Prostate gland (tissue), 2 donors: ENCODE measurements at regions not wholly inside any gene's neighbourhood (a gene's known extent, or its start where the extent isn't known, plus 50 kb on each side); places are given as distances from the start of the nearest gene placed in this dataset.

Experiments
- DNase-seq: peaks from one replicate; pipeline ENCODE4 v3.0.0-alpha.2; 2019; ENCODE audit warnings: low spot score
- H3K27ac ChIP-seq, 2 donors: fragments of 200-600 bp; sonication (generic); 2 replicates each; pipeline ENCODE4 v1.5.1; 2017 to 2019
- H3K27me3 ChIP-seq: fragments of 200-600 bp; sonication (generic); replicated peaks from 2 replicates; pipeline ENCODE4 v1.5.1; 2019; ENCODE audit not compliant: insufficient read depth
- H3K36me3 ChIP-seq, 2 donors: fragments of 200-600 bp; sonication (generic); 1 replicate in 1 of 2; 2 replicates in 1 of 2; pipeline versions ENCODE4 v1.5.1 to v1.8.1; 2017 to 2019
- H3K4me1 ChIP-seq: fragments of 200-600 bp; sonication (generic); replicated peaks from 2 replicates; pipeline ENCODE4 v1.5.1; 2019
- H3K4me3 ChIP-seq, 2 donors: fragments of 200-600 bp; sonication (generic); 2 replicates each; pipeline ENCODE4 v1.5.1; 2017 to 2019
- H3K9me3 ChIP-seq: fragments of 200-600 bp; sonication (generic); 2 replicates; pipeline ENCODE4 v1.5.1; 2017
- CTCF ChIP-seq, 4 experiments: fragments of 200-600 bp in 2 of 4; fragments of 450-650 bp in 2 of 4; sonication (generic) in 2 of 4; IDR thresholded peaks; 1 replicate in 3 of 4; 2 replicates in 1 of 4; pipeline ENCODE4 v1.5.1; 2016 to 2019; ENCODE audit warnings: antibody characterized with exemption in 4 of 4, mild to moderate bottlenecking in 2 of 4, moderate library complexity in 2 of 4
- POLR2A ChIP-seq: fragments of 450-650 bp; IDR thresholded peaks from one replicate; pipeline ENCODE4 v1.6.1; 2016; ENCODE audit warnings: antibody characterized with exemption, mild to moderate bottlenecking
- POLR2AphosphoS5 ChIP-seq: sonication (generic); formaldehyde crosslinking; IDR thresholded peaks from one replicate; pipeline ENCODE4 v1.6.1; 2017; ENCODE audit warnings: antibody characterized with exemption
- WGBS: methylation state at CpG from one replicate; pipeline ENCODE4 v1.1.5; 2018; 5-methylcytosine and 5-hydroxymethylcytosine counted together
- intact Hi-C: fragments of 100-400 bp; cut with DNase I; formaldehyde crosslinking; loops from one replicate; pipeline ENCODE4 v1.14.2; 2022

DNA sequence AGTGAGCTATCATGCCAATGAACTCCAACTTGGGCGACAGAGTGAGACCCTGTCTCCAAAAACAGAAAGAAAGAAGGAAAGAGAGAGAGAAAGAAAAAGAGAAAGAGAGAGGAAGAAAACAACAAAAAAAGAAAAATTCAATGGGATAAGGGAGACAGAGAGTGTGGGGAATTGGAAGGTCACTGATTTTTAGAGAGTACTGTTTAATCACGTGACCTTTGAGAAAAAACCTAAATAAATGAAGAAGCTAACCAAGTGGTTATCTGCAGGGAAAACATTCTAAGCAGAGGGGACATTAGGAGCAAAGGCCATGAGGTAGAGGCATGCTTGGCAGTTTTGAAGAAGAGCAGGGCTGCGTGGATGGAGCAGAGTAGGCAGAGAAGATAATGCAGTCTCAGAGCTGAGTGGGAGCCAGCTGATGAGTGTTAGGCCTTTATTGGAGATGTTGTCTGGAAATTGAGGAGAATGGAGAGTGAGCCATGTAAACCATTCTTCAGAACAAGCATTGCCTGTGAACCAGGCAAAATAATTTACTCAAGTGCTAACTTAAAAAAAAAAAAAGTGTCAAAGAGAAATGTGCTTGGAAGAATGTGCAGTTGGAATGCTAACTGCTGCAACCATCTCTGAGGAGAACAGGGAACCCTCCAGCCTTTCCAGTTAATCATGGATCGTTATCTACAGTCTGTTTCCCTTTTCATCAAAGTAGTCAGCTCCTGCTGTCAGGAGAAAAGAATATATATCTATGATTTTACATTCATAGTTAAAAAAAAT is 377.3 kb upstream of the SEMA6D start:
- 82% methylated on average over 4 of the region's 4 CpGs for WGBS
- no peaks in the 10 kb centered on the region for H3K27me3 ChIP-seq
- no peak overlapping the region for H3K4me3 ChIP-seq
- intact Hi-C loops = no loop called here
- no peak for DNase-seq
- H3K9me3 ChIP-seq = no peaks in the 10 kb centered on the region
- TF ChIP-seq POLR2A (no peak), CTCF (IDR thresholded peaks at IDR 0.05) (no peak), POLR2AphosphoS5 (no peak)
- H3K4me1 ChIP-seq = no peaks in the 10 kb centered on the region
- no peak overlapping the region for H3K27ac ChIP-seq
- H3K36me3 ChIP-seq = no peaks in the 10 kb centered on the region

DNA sequence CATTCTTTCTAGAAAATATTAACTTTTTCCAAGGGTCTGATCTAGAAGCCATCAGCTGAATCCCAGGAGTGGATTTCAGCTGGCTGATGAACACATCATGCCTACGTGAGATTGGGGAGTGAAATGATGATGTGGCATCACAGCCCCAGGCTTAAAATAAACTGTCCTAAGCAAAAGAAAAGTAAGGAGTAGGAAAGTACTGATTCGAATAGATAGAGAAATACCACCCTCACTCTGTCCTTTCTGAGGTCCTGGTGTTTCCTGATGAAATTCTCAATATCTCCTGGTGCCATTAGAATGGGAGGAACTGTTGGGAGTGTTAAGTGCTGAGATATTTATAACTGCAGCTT is 376.8 kb upstream of the SEMA6D start:
- no peak overlapping the region for H3K27ac ChIP-seq
- intact Hi-C loops = no loop called here

GRCh38 chr15:47349179-47349578 is 368.1 kb upstream of the SEMA6D start:
- DNase-seq = no peak
- H3K36me3 ChIP-seq = no peaks in the 10 kb centered on the region
- no peaks in the 10 kb centered on the region for H3K27me3 ChIP-seq
- TF ChIP-seq CTCF (IDR thresholded peaks at IDR 0.05) (no peak), POLR2A (no peak), POLR2AphosphoS5 (no peak)
- no peak overlapping the region for H3K27ac ChIP-seq
- WGBS = 51% methylated on average over 2 of the region's 2 CpGs
- H3K4me1 ChIP-seq = no peaks in the 10 kb centered on the region
- intact Hi-C loops = no loop called here
- no peaks in the 10 kb centered on the region for H3K9me3 ChIP-seq
- H3K4me3 ChIP-seq = no peak overlapping the region

More for the DNA sequence above, 376.8 kb upstream of the SEMA6D start:
- no peaks in the 10 kb centered on the region for H3K4me1 ChIP-seq
- no peaks in the 10 kb centered on the region for H3K36me3 ChIP-seq
- no peaks in the 10 kb centered on the region for H3K9me3 ChIP-seq
- no peak for TF ChIP-seq POLR2A
- no peak for TF ChIP-seq CTCF (IDR thresholded peaks at IDR 0.05)
- TF ChIP-seq POLR2AphosphoS5 = no peak
- DNase-seq = no peak
- WGBS = 84% methylated on average over 2 of the region's 2 CpGs
- H3K4me3 ChIP-seq = no peak overlapping the region
- H3K27me3 ChIP-seq = no peaks in the 10 kb centered on the region

GRCh38 chr15:47351501-47351900 is 365.8 kb upstream of the SEMA6D start:
- intact Hi-C loops = no loop called here
- TF ChIP-seq POLR2AphosphoS5 (no peak), CTCF (IDR thresholded peaks at IDR 0.05) (no peak), POLR2A (no peak)
- no peak overlapping the region for H3K4me3 ChIP-seq
- no peaks in the 10 kb centered on the region for H3K9me3 ChIP-seq
- no peak overlapping the region for H3K27ac ChIP-seq
- no peaks in the 10 kb centered on the region for H3K27me3 ChIP-seq
- DNase-seq = no peak
- H3K36me3 ChIP-seq = no peaks in the 10 kb centered on the region
- H3K4me1 ChIP-seq = no peaks in the 10 kb centered on the region

DNA sequence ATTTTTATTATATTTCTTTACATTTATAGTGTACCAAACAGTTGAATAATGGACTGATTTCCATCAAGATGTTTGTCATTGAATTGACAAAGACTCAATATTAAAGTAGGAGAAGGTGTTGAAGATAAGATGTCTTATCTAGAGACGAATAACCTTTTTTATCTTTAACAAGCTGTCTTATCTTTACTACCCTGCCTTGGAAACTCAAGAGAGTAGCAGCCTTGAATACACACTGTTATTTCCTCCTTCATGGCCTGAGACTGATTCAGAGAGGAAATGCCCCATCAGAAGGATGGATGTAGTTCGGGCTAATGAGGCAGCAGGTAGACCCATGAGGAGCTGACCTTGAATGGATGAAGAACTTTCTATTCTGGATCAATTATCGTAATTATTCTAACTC is 365.1 kb upstream of the SEMA6D start:
- Histone ChIP-seq H3K36me3 (no peaks in the 10 kb centered on the region), H3K27ac (no peak overlapping the region), H3K27me3 (no peaks in the 10 kb centered on the region), H3K9me3 (no peaks in the 10 kb centered on the region), H3K4me3 (no peak overlapping the region), H3K4me1 (no peaks in the 10 kb centered on the region)
- DNase-seq = no peak
- intact Hi-C loops = no loop called here
- TF ChIP-seq POLR2A (no peak), CTCF (IDR thresholded peaks at IDR 0.05) (no peak), POLR2AphosphoS5 (no peak)
- 73% methylated on average over 3 of the region's 3 CpGs for WGBS
